ENCODE measurements at regions not wholly inside any gene's neighbourhood (a gene's known extent, or its start where the extent isn't known, plus 50 kb on each side); places are given as distances from the start of the nearest gene placed in this dataset.

DNA sequence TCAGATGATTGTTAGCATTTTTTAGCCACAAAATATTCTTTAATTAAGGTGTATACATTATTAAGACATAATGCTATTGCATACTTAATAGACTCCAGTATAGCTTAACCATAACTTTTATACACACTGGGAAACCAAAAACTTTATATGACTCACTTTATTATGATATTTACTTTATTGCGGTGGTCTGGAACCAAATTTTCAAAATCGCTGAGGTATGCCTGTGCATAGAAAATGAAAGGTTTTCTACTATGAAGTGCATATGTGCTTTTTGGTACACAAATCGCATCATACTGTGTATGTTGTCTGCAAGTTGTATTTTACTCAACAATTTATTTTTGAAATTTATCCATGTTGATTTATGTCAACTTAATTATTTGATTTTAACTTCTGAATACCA, 875.1 kb downstream of the SLC4A3 start:
- Histone ChIP-seq H3K27me3 (replicated peaks; ENCODE audit: insufficient read depth) (no peaks in the 10 kb centered on the region), H3K9me3 (no peaks in the 10 kb centered on the region), H3K4me1 (replicated peaks) (no peaks in the 10 kb centered on the region), H3K4me3 (no peak overlapping the region), H3K36me3 (no peaks in the 10 kb centered on the region), H3K27ac (no peak overlapping the region)
- no peak for DNase-seq (ENCODE audit: low spot score)
- intact Hi-C loops (cut with DNase I): no loop called here
- TF ChIP-seq POLR2A (IDR thresholded peaks at IDR 0.05): no peak
- TF ChIP-seq, protein P1, sequence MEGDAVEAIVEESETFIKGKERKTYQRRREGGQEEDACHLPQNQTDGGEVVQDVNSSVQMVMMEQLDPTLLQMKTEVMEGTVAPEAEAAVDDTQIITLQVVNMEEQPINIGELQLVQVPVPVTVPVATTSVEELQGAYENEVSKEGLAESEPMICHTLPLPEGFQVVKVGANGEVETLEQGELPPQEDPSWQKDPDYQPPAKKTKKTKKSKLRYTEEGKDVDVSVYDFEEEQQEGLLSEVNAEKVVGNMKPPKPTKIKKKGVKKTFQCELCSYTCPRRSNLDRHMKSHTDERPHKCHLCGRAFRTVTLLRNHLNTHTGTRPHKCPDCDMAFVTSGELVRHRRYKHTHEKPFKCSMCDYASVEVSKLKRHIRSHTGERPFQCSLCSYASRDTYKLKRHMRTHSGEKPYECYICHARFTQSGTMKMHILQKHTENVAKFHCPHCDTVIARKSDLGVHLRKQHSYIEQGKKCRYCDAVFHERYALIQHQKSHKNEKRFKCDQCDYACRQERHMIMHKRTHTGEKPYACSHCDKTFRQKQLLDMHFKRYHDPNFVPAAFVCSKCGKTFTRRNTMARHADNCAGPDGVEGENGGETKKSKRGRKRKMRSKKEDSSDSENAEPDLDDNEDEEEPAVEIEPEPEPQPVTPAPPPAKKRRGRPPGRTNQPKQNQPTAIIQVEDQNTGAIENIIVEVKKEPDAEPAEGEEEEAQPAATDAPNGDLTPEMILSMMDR (IDR thresholded peaks at IDR 0.05): no peak
- TF ChIP-seq POLR2AphosphoS5 (IDR thresholded peaks at IDR 0.05): no peak
- 92% methylated on average over 3 of the region's 3 CpGs for WGBS

DNA sequence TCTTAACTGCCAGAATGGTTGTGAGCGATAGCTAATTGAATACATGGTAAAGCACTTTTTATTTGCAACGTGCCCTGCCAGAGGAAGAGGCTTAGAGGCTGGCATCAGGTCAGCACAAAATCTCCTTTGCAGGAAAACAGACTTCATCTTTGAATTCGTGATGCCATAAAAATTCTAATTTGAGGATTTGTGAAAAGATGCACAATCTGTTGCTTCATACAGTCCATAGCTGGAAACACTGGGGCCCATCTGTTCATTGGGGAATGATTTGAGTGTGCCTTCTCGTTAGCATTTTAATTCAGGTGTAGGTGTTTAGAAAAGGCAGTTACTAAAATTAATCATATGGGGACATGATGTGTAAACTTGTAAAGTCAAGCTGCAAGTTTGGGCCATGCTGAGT, 876.0 kb downstream of the SLC4A3 start:
- no peaks in the 10 kb centered on the region for H3K4me1 ChIP-seq (replicated peaks)
- H3K27ac ChIP-seq: no peak overlapping the region
- no peaks in the 10 kb centered on the region for H3K9me3 ChIP-seq
- WGBS: 72% methylated on average over 4 of the region's 4 CpGs
- H3K27me3 ChIP-seq (replicated peaks; ENCODE audit: insufficient read depth): no peaks in the 10 kb centered on the region
- no peak overlapping the region for H3K4me3 ChIP-seq
- intact Hi-C loops (cut with DNase I): no loop called here
- DNase-seq (ENCODE audit: low spot score): no peak
- no peaks in the 10 kb centered on the region for H3K36me3 ChIP-seq
- TF ChIP-seq, protein P1 (IDR thresholded peaks at IDR 0.05): no peak
- no peak for TF ChIP-seq POLR2AphosphoS5 (IDR thresholded peaks at IDR 0.05)
- no peak for TF ChIP-seq POLR2A (IDR thresholded peaks at IDR 0.05)

DNA sequence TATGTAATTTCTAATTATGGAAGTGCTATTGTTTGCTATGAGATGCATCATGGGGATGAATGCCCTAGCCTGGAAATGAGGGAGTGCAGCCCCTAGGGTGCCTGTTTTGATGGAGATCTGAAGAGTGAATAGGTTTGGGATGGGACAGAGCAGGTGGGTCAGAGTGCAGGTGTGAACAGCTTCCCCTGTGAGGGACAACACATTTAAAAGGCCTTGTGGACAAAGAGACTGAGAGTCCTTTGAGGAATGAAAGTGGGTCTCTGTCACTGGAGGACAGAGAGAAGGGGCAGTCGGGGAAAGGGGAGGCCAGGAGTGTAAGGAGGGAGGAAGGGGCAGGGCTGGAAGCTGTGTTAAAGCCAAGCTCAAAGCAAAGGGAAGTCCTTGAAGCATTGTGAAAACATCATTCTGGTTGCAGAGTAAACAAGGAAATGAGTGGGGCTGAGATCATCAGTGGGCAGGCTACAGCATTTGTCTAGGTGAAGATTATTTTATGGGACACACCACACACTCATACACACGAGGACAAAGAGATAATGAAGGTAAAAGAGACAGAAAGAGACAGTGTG, 877.6 kb downstream of the SLC4A3 start:
- Histone ChIP-seq H3K9me3 (no peaks in the 10 kb centered on the region), H3K36me3 (no peaks in the 10 kb centered on the region), H3K4me3 (no peak overlapping the region), H3K27ac (no peak overlapping the region), H3K27me3 (replicated peaks; ENCODE audit: insufficient read depth) (no peaks in the 10 kb centered on the region), H3K4me1 (replicated peaks) (no peaks in the 10 kb centered on the region)
- 27% methylated on average over 2 of the region's 2 CpGs for WGBS
- TF ChIP-seq, protein P1 (IDR thresholded peaks at IDR 0.05): no peak
- no peak for TF ChIP-seq POLR2AphosphoS5 (IDR thresholded peaks at IDR 0.05)
- TF ChIP-seq POLR2A (IDR thresholded peaks at IDR 0.05): no peak
- intact Hi-C loops (cut with DNase I): no loop called here
- no peak for DNase-seq (ENCODE audit: low spot score)

DNA sequence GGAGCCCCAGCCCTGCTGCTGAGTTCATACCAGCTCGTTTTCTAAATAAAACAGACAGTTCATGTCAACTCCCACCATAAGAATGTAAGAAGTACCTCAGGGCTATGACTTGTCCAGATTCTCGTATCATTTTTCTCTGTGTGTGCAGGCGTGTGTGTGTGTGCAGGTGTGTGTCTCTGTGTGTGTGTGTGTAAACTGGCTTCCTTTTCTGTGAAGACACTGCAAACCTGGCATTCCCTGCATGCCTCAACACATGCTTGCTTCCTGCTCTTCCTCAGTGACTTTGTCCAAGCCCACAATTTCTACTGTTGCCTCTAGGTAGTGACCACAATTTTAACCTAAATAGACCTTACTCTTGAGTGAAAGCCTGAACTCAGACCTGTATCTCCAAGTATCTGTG, 879.0 kb downstream of the SLC4A3 start:
- Histone ChIP-seq H3K4me1 (replicated peaks) (no peaks in the 10 kb centered on the region), H3K27ac (no peak overlapping the region), H3K4me3 (no peak overlapping the region), H3K9me3 (no peaks in the 10 kb centered on the region), H3K36me3 (no peaks in the 10 kb centered on the region), H3K27me3 (replicated peaks; ENCODE audit: insufficient read depth) (no peaks in the 10 kb centered on the region)
- DNase-seq (ENCODE audit: low spot score): no peak
- intact Hi-C loops (cut with DNase I): no loop called here
- TF ChIP-seq POLR2AphosphoS5 (IDR thresholded peaks at IDR 0.05) (no peak), POLR2A (IDR thresholded peaks at IDR 0.05) (no peak)
- TF ChIP-seq, protein P1 (IDR thresholded peaks at IDR 0.05): no peak
- WGBS: 73% methylated on average over 3 of the region's 3 CpGs

DNA sequence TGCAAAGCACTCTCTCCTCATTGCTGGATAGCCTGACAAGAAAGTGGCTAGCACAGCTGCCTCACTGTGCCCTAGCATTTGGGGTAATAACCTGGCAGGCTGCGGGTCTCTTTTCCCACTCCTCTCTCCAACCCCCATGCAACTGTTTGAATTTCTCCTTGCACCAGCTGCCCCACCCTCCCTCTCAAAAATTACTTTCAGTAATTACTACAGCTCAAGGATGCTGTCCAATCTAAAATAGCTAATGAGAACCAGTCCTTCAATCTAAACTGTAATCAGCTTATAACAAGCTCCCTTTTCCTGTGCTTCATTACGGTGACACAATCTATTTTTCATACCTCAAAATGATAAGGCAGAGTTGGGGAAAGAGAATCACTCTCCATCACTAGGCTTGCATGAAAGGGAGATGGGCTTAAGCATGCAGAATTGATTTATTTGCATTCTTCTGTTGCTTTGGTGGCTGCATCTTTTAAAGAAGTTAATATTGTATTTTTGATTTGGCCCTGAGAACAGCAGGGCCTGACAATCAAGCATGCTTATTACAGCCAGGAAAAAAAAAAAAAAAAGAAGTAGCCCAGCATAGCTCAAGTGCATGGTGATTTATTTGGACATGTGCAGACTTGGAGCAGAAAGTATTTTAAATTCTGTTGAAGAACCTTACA, 881.8 kb downstream of the SLC4A3 start:
- H3K4me3 ChIP-seq: no peak overlapping the region
- 87% methylated on average over 2 of the region's 2 CpGs for WGBS
- H3K27ac ChIP-seq: no peak overlapping the region
- H3K27me3 ChIP-seq (replicated peaks; ENCODE audit: insufficient read depth): no peaks in the 10 kb centered on the region
- H3K4me1 ChIP-seq (replicated peaks): no peaks in the 10 kb centered on the region
- H3K36me3 ChIP-seq: no peaks in the 10 kb centered on the region
- intact Hi-C loops (cut with DNase I): no loop called here
- H3K9me3 ChIP-seq: no peaks in the 10 kb centered on the region
- TF ChIP-seq POLR2A (IDR thresholded peaks at IDR 0.05): no peak
- no peak for DNase-seq (ENCODE audit: low spot score)
